ENCODE measurements at regions not wholly inside any gene's neighbourhood (a gene's known extent, or its start where the extent isn't known, plus 50 kb on each side); places are given as distances from the start of the nearest gene placed in this dataset.
"Not testable (repeated sequence)": the region's sequence is repeated elsewhere in the genome, so short reads cannot be mapped to it uniquely, and the experiment has no call there.

- TF ChIP-seq CTCF (IDR thresholded peaks at IDR 0.05; ENCODE audit: insufficient read depth, low read depth, low read length, missing control alignments) = no peak
- DNase-seq (ENCODE audit: low read depth) = no peak
- H3K4me3 ChIP-seq (ENCODE audit: low read depth, low read length) = no peak overlapping the region
Observed at GRCh38 chr13:75180805-75181455, 301.0 kb downstream of the TBC1D4 start.

GRCh38 chr13:75178436-75178835 lies 303.5 kb downstream of the TBC1D4 start:
- no peak for TF ChIP-seq CTCF (IDR thresholded peaks at IDR 0.05; ENCODE audit: insufficient read depth, low read depth, low read length, missing control alignments)
- no peak overlapping the region for H3K4me3 ChIP-seq (ENCODE audit: low read depth, low read length)
- no peak for DNase-seq (ENCODE audit: low read depth)

GRCh38 chr13:75175575-75175974 lies 306.4 kb downstream of the TBC1D4 start:
- DNase-seq (ENCODE audit: low read depth) = no peak
- TF ChIP-seq CTCF (IDR thresholded peaks at IDR 0.05; ENCODE audit: insufficient read depth, low read depth, low read length, missing control alignments) = no peak
- H3K4me3 ChIP-seq (ENCODE audit: low read depth, low read length) = no peak overlapping the region

- H3K4me3 ChIP-seq (ENCODE audit: low read depth, low read length) = not testable (repeated sequence)
Observed at GRCh38 chr13:75175097-75175496, 306.9 kb downstream of the TBC1D4 start.

GRCh38 chr13:75174481-75174880 lies 307.5 kb downstream of the TBC1D4 start:
- no peak for DNase-seq (ENCODE audit: low read depth)
- H3K4me3 ChIP-seq (ENCODE audit: low read depth, low read length) = no peak overlapping the region
- no peak for TF ChIP-seq CTCF (IDR thresholded peaks at IDR 0.05; ENCODE audit: insufficient read depth, low read depth, low read length, missing control alignments)

More at GRCh38 chr13:75175097-75175496, 306.9 kb downstream of the TBC1D4 start:
- not testable (repeated sequence) for DNase-seq (ENCODE audit: low read depth)

GRCh38 chr13:75173457-75174356 lies 308.3 kb downstream of the TBC1D4 start:
- TF ChIP-seq CTCF (IDR thresholded peaks at IDR 0.05; ENCODE audit: insufficient read depth, low read depth, low read length, missing control alignments) = no peak
- no peak overlapping the region for H3K4me3 ChIP-seq (ENCODE audit: low read depth, low read length)
- DNase-seq (ENCODE audit: low read depth) = no peak

GRCh38 chr13:75170311-75170710 lies 311.7 kb downstream of the TBC1D4 start:
- no peak overlapping the region for H3K4me3 ChIP-seq (ENCODE audit: low read depth, low read length)
- no peak for TF ChIP-seq CTCF (IDR thresholded peaks at IDR 0.05; ENCODE audit: insufficient read depth, low read depth, low read length, missing control alignments)
- no peak for DNase-seq (ENCODE audit: low read depth)
